HG03196 (cell line): ENCODE measurements at regions not wholly inside any gene's neighbourhood (a gene's known extent, or its start where the extent isn't known, plus 50 kb on each side); places are given as distances from the start of the nearest gene placed in this dataset.

Source experiments
- ATAC-seq: cut with Tn5 transposase; IDR thresholded peaks from one replicate; pipeline ENCODE4 v1.9.1; 2021; ENCODE audit not compliant: unreplicated experiment

DNA sequence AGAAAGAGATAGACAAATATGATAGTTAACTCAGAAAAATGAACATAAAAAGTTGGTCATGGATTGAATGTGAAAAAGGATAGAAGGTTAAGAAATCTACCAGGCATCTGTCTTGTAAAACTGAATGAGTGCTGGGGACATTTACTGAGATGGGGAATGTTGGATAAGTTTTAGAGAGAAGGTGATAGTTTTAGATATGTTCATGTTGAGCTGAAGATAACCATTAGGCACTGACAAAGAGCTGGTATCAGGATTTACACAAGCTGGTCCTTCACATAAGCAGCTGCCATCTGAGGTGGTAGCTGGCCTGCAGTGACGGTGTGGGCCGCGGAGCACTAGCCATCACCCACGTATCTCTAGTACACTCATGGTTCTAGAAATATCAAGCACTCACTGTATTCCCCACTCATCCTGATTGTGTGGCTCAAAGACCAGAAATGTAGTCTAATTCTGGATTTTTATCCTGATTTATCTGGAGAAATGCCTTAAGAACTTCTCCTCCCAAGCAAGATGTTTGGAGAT, 194.4 kb upstream of the KCNJ16 start:
- ATAC-seq = no peak

DNA sequence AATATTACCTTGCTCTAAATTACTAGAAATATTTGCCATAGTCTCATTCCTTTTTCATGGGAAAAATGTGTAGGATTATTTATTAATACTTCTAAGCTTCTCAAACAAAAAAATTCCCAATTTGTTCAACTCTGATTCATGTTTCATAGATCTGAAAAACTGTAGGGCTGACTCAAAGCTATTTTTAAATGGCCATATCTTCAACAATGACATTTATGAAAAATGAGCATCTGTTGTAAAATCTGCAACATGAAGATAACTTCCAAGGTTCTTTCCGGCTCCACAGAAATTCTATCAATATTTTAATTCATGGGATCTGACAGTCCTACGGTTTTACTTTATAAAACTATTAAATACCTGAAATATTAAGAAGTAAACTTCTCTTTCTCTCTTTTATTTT, 192.7 kb upstream of the KCNJ16 start:
- ATAC-seq = no peak

DNA sequence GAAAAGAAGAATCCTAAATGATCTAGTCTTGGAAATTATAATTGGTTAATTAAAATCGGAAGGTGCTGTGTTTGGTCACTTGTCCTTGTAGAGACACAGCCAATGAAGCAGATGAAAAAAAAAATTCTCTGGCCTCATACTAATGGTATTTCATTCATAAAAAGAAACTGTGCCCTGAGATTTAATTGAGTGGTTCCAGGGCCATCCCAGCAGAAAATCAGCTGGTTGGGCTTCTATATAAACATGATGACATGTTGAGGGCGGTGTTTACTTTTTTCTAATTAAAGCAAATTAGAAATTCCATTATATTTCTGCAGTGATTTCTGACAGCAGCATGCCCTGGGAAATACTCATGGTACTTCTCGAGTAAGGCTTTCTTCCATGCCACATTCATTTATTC, 191.9 kb upstream of the KCNJ16 start:
- ATAC-seq = no peak

DNA sequence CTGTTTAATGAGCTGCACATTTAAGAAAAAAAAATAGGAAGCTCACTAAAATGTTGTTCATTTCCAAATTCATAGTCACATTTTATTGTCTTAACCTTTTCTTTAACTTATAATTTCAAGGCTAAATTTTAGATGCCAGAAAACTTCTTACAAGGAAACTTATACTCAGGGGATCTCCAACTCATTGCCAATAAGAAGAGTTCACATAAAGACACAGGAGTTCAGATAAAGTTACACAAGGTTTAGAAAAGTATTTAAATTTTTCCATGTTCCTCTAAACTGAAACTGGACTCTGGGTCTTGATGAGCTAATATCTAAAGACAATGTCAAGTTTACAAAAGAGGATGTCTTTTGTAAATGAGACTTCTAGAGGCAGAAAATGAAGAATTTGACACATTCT, 190.7 kb upstream of the KCNJ16 start:
- no peak for ATAC-seq

DNA sequence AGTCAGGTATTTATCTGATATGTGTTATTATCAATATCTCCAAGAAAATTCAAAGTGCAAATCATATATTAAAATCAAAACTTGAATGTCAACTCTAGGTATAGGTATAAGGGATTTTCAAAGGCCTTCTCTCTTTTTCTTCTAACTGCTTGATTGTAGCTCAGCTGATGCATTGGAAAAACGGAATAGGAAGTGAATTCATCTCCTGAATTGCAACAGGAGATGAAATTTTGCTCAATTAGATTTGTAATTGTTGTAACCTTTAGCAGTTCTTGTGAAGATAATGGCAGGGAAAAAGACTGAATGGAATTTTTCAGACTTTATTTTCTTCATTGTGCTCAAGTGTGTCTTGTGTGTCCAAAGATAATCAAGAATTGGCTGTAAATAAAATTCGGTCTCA, 190.2 kb upstream of the KCNJ16 start:
- ATAC-seq = no peak

DNA sequence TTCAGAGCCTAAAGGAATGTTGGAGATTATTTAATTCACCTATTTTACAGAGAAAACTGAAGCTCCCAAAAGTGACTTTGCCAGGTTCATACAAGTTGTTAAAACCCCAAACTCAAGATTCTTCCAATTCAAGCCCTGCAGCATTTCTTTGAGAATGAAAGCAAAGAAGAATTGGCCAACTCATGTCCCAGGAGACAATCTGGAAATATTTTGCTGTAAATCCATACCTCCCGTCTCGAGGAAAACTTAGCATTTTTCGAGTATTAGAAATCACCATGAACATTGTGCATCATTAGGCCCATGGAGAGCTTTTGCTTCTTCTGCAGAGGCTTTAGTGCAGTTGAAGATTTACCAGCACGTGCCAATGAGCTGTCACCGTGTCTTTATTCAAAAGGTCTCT, 176.4 kb upstream of the KCNJ16 start:
- no peak for ATAC-seq

DNA sequence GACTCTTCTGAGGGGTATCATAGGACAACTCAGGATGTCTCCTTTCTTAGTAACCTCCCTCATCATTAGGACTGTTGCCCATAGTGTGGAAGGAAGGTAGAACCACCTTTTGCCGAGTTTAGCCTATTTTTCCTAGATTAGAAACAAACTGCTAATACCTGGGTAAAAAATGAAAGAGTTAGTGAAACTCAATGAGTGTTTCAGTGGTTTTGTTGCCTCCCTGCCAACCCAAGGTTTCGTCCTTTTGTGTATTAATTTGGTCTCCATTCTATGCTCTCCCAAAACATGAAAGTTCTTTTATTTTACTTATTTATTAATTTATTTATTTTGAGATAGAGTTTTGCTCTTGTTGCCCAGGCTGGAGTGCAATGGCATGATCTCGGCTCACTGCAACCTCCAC, 174.9 kb upstream of the KCNJ16 start:
- no peak for ATAC-seq

DNA sequence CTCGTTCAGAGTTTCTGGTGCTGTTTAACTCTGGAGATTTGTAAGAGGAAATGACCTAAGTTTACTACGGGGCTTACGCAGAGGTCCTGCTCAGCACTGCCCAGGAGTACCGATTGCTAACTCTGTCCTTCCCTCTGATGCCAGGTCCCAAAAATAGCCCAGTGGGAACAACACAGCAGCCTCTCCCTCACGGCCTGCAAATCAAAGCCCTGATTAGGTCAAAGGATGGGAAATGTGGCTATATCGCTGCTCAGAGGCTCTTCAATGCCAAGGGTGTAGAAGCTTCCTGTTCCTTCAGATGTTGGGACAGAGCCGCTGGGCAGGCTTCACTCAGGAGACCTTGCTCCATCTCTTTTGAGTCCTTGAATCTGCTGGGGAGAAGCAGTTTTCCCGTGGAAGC, 174.2 kb upstream of the KCNJ16 start:
- ATAC-seq = no peak

DNA sequence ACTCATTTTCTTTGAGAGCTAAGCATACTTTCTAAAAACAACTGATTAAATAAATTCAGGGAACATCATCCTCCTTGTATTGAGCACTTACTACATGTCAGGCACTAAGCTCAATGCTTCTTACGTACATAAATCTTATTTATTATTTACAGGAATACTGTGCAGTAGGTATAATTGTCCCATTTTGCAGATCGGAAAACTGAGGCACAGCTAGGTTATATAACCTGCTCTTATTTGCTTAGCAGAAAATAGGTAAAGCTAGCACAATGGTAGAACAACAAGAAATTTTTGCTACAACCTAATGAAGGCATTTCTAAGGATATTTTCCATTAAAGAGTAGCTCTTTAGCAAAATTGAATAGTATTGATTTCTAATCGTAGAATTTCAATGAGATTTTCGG, 168.7 kb upstream of the KCNJ16 start:
- no peak for ATAC-seq

DNA sequence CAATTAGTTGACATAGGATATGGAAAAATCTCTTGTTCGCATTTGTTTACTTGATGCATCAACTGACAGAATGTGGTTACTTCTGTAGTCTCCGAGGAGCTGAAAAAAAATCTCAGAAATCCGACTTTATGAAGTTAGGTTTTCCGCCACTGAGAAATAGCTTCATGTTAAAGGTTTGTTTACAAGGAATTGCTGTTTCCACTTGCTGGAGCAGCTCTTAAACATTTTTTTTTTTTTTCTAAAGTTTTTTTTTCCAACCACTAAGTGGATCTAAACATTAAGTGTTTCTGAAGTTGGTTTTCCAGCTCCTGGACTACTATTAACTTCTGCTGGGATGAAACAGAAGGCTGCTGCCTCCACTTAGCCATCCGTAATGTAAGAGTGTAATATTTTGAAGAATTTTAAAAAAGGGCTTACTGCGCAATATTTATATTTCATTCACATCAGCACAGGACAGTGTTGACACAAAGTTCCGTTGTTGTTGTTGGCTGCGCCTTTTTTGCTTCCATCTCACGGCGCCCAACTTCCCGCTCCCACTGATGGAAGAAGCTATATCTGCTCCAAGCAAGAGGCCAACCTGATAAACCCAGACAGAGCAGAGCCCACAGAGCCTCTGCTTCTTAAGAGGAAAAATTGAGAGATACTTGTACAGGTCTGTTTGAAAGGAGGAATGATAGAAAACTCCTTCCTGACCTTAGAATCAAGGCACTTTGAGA, 167.7 kb upstream of the KCNJ16 start:
- ATAC-seq = no peak

DNA sequence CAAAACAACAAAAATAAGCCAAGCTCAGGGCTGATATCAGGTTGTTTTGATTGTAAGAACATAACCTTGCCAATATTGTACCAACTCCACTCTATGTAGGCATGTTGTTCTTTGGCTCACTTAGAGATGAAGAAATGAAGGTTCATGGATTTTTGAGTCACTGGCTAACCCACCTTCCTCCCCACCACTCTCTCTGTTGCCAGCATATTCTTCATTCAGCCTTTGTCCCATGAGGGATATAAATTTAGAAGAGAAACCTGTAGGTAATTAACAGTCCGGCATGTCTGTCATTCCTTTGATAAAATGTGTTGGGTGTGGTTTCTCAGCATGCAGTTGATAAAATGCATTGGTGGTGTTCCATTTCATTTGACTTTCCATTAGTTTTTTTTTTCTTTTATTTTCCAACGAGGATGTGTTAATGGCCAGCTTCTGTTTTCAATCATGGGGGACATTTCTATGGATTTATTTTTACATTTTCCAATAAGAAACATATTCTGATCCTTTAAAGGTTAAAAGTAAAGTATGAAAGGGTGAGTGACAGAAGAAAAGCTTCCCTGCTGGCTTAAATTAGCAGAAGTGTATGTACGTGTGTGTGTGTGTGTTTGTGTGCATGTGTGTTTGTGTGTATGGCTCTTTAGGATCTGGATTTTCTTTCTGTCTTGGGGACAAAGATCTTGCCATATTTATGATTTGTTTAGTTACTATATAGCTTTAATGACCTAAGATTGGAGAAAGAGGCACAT, 166.2 kb upstream of the KCNJ16 start:
- ATAC-seq = no peak

DNA sequence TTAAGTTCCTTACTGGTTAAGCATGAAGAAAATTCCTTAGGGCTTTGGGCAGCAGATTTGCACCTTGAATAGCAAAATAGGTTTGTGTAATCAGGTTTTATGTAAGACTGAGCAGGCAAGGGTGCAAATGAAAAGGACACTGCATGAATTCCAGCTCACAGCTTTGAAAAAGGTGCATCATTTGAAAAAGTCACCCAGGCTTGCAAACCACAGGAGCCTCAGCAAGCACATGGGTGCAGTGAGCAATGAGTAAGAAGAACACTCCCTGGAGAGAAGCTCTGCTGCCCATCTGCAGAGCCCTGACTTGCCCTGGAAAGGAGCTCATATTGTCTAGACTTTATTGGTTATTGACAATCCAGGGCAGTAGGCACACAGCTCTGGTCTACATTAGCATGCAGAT, 165.6 kb upstream of the KCNJ16 start:
- ATAC-seq = no peak

DNA sequence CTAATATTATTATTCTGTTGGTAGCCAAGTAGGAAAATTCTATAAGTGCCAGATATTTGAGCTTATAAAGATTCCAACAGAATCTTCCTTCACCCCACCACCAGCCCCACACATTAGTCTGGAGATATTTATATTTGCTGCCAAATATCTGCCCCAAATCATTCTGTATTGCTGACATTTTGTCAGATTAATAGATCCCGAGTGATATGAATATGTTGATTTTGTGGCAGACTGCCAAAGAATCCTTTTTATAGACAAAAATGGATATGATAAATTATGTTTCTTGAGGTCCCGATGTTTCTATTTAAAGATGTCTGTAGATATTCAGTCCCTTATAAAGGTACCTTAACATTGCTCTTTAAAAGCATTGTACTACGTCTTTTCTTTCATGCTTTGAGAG, 162.2 kb upstream of the KCNJ16 start:
- no peak for ATAC-seq

DNA sequence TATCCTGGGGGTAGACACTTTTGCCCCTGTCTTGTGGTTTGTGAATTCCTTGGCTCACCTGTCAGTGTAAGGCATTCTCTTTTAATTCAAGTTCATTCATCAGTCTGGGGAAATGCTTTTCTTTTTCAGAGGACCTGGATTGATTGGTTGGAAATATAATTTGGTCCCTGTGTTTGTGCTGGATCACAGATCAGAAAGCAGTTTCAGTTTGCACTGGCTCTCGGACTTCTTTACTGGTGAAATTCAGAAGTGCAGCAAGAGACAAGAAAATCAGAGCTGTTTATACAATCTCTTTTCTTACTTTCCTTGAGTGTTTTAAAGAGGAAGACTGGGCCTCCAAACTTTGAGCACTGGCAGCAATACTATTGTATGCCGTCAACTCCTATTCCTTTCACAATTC, 161.8 kb upstream of the KCNJ16 start:
- ATAC-seq = no peak

DNA sequence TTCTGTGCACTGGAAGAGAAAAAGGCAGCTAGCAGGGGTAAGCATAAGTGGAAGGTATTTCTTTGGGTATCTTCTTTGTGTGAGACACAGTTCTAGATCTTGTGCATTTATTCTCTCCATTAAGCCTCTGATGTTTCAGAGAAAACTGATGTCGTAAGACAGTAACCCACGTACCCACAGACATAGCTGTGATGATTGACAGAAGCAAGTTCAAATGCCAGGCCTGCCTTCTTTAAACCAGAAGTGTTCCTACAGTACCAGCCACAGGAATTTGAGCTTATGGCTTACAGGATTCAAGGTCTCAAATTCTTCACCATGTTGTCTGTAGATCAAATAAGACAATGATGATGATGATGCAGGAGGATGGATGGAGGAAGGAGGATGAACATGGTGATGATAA, 161.4 kb upstream of the KCNJ16 start:
- ATAC-seq = no peak

DNA sequence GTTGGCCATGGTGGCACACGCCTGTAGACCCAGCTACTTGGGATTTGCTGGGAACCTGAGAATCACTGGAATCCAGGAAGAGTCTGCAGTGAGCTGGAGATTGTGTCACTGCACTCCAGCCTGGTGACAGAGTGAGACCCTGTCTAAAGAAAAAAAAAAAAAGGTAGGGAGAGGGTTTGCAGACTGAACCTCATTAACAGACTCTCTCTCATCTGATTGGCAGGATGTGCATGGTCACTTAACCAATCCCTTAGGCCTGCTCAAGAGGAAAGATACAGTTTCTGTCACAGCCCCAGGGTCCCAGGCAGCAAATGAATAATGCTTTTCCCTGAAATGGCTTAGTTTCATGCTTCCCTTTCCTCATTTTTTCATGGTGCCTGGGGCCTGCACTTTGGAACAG, 160.5 kb upstream of the KCNJ16 start:
- ATAC-seq = no peak

DNA sequence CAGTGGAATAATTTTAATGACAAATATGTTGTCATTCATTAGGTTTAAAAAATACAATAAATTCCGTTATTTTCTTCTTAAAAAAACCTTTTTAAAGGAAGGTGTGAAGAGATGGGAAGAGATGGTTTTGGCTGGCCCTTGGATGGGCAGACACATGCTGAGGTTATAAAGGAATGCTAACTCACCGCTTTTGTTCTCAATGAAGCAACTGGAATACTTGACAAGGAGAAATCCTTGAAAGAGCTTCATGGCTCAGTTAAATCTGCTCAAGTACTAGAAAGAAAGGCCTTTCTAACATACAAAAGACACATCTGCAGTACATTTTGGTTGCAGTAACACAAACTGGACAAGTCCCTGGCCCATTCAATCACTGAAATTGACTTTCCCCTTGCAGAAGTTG, 158.3 kb upstream of the KCNJ16 start:
- ATAC-seq = no peak

DNA sequence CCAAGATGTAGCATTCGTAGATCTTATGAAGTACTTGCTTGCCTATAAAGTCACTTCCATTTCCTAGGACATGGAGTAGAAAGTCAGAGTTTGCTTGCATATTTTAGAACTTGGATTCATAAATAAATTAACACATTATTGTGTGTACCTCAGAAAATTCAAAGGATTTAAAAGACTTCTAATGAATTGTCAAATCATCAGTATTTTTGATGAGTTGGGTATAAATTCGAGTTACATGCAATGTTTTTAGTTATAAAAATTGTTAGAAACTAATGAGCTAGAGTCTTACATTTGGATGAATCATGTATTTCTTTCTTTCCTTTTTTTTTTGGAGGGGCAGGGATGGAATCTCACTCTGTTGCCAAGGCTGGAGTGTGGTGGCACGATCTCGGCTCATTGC, 156.9 kb upstream of the KCNJ16 start:
- no peak for ATAC-seq

DNA sequence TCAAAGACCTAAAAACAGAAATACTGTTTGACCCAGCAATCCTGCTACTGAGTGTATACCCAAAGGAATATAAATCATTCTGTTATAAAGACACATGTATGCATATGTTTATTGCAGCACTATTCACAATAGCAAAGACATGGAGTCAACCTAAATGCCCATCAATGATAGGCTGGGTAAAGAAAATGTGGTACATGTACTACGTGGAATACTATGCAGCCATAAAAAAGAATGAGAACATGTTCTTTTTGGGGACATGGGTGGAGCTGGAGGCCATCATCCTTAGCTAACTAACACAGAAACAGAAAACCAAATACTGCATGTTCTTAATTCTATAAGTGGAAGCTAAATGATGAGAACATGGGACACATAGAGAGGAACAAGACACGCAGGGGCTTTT, 155.2 kb upstream of the KCNJ16 start:
- ATAC-seq = no peak

DNA sequence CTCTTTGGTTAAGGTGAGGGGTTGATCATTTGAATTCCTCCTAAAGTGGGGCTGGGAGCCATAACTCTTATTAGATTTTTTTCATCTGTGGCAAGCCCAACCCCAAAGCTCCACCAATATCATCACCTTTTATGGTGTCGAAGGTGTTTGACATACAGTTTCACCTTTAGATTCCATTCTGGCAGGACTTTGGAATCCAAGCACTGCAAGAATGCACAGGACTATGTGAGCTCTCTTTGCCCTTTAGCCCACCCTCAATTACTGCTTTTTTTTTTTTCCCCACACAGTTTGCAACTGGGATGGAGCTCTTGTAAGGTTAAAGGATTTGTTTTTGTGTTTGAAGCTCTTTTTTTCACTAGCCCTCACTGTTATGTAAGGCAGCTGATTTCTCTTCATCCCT, 154.0 kb upstream of the KCNJ16 start:
- ATAC-seq = no peak

DNA sequence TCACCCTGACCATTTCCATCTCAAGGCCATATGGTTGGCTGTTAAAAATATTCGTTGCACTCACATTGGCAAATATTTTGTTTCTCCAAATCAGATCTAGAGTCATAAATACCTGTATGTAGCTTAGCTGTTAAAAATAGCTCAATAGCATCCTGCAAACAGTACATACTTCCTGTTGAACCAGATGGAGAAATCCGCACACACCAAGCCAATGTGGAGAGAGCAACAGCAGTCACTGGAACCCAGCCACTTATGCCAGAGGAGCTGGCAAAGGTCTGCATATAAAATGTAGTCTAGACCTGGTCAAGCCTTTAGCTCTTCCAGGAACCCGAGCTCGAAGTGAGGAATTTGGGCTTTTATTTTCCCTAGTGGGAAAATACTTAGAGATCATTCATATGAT, 146.4 kb upstream of the KCNJ16 start:
- ATAC-seq = no peak

DNA sequence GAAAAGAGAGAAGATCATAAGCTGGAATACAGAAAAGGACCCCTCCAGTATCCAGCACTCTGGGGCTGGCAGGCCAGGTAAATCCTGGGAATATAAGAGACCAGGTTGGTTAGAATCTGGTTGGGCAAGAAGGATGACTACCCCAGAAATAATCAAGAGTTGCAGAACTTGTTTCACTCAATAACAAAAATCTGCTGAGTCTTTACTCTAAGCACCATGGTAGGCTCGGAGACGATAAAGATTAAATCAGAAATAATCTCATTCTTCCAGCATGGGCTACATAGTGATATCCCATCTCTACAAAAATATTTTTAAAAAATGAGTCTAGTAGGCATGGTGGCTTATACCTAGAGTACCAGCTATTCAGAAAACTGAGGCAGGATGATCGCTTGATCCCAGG, 138.0 kb upstream of the KCNJ16 start:
- ATAC-seq = no peak

DNA sequence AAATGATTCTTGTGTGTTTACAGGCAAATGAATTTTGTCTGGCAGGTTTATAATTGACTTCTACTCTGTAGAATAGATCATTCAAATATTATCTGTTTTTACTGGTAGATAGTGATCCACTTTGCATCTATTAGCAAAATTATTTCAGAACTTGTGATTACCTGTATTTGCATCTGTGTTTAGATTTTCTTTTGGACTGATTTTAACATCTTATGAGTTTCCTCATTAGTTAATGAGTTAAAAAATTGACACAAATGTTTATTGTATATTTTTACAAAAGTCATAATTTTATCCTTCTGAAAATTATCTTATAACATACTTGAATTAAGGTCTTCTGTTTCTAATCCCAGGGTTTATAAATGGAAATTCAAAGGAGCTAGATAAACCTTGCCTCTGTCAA, 132.0 kb upstream of the KCNJ16 start:
- ATAC-seq = no peak
